ENCODE measurements at regions not wholly inside any gene's neighbourhood (a gene's known extent, or its start where the extent isn't known, plus 50 kb on each side); places are given as distances from the start of the nearest gene placed in this dataset.

- no peak for DNase-seq (ENCODE audit: low read depth in 2 of 2, low spot score in 1 of 2)
Measured at GRCh38 chr15:93247466-93248121, 158.6 kb upstream of the RGMA start.

GRCh38 chr15:93246266-93247242 is 157.5 kb upstream of the RGMA start:
- no peak for DNase-seq (ENCODE audit: low read depth in 2 of 2, low spot score in 1 of 2)

GRCh38 chr15:93245661-93246042 is 156.6 kb upstream of the RGMA start:
- DNase-seq (ENCODE audit: low read depth in 2 of 2, low spot score in 1 of 2) = no peak

GRCh38 chr15:93244696-93245660 is 156.0 kb upstream of the RGMA start:
- DNase-seq (ENCODE audit: low read depth in 2 of 2, low spot score in 1 of 2) = no peak

GRCh38 chr15:93243573-93243972 is 154.6 kb upstream of the RGMA start:
- DNase-seq (ENCODE audit: low read depth in 2 of 2, low spot score in 1 of 2) = no peak

- no peak for DNase-seq (ENCODE audit: low read depth in 2 of 2, low spot score in 1 of 2)
Measured at GRCh38 chr15:93241696-93242585, 152.9 kb upstream of the RGMA start.

GRCh38 chr15:93239993-93240392 is 151.0 kb upstream of the RGMA start:
- no peak for DNase-seq (ENCODE audit: low read depth in 2 of 2, low spot score in 1 of 2)

- no peak for DNase-seq (ENCODE audit: low read depth in 2 of 2, low spot score in 1 of 2)
Measured at GRCh38 chr15:93239591-93239990, 150.6 kb upstream of the RGMA start.

GRCh38 chr15:93238641-93239040 is 149.6 kb upstream of the RGMA start:
- no peak for DNase-seq (ENCODE audit: low read depth in 2 of 2, low spot score in 1 of 2)

- DNase-seq (ENCODE audit: low read depth in 2 of 2, low spot score in 1 of 2) = no peak
Measured at GRCh38 chr15:93235926-93236780, 147.1 kb upstream of the RGMA start.

GRCh38 chr15:93235269-93235668 is 146.3 kb upstream of the RGMA start:
- no peak for DNase-seq (ENCODE audit: low read depth in 2 of 2, low spot score in 1 of 2)

- no peak for DNase-seq (ENCODE audit: low read depth in 2 of 2, low spot score in 1 of 2)
Measured at GRCh38 chr15:93233710-93234109, 144.7 kb upstream of the RGMA start.

GRCh38 chr15:93232845-93233244 is 143.8 kb upstream of the RGMA start:
- no peak for DNase-seq (ENCODE audit: low read depth in 2 of 2, low spot score in 1 of 2)

GRCh38 chr15:93231994-93232393 is 143.0 kb upstream of the RGMA start:
- DNase-seq (ENCODE audit: low read depth in 2 of 2, low spot score in 1 of 2) = no peak

GRCh38 chr15:93231261-93231925 is 142.4 kb upstream of the RGMA start:
- DNase-seq (ENCODE audit: low read depth in 2 of 2, low spot score in 1 of 2) = no peak

GRCh38 chr15:93228546-93228945 is 139.5 kb upstream of the RGMA start:
- no peak for DNase-seq (ENCODE audit: low read depth in 2 of 2, low spot score in 1 of 2)

- DNase-seq (ENCODE audit: low read depth in 2 of 2, low spot score in 1 of 2) = no peak
Measured at GRCh38 chr15:93223803-93224202, 134.8 kb upstream of the RGMA start.

GRCh38 chr15:93221759-93222158 is 132.7 kb upstream of the RGMA start:
- no peak for DNase-seq (ENCODE audit: low read depth in 2 of 2, low spot score in 1 of 2)
